Jurkat, Clone E6-1 (cell line): ENCODE measurements at regions not wholly inside any gene's neighbourhood (a gene's known extent, or its start where the extent isn't known, plus 50 kb on each side); places are given as distances from the start of the nearest gene placed in this dataset.

ENCODE experiments used
- DNase-seq: peaks from one replicate; pipeline ENCODE4 v3.0.0-alpha.2; 2011; ENCODE audit warnings: low read depth, low spot score
- H3K4me3 ChIP-seq: 2 replicates; pipeline ENCODE4 v1.5.1; 2011; ENCODE audit warnings: mild to moderate bottlenecking, low read length, control low read depth, moderate library complexity

DNA sequence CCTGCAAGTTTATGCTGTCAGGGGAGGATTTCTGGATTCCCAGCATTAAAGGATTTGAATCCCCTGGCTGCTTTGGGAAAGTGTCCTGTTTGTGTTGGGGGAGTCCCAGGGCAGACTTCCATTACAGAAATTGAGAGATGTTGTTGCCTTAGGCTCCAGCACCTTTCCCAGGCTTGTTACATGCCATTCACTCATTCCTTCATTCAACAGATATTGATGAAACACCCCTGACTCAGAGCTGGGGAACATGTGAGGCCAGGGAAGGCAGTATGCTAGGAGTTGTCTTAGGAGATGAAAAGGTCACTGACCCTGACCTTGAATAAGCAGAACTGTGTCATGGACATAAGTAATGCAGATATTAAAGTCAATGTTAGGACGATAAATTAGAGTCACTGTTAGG is 161.7 kb downstream of the NTMT2 start:
- no peak overlapping the region for H3K4me3 ChIP-seq
- no peak for DNase-seq

DNA sequence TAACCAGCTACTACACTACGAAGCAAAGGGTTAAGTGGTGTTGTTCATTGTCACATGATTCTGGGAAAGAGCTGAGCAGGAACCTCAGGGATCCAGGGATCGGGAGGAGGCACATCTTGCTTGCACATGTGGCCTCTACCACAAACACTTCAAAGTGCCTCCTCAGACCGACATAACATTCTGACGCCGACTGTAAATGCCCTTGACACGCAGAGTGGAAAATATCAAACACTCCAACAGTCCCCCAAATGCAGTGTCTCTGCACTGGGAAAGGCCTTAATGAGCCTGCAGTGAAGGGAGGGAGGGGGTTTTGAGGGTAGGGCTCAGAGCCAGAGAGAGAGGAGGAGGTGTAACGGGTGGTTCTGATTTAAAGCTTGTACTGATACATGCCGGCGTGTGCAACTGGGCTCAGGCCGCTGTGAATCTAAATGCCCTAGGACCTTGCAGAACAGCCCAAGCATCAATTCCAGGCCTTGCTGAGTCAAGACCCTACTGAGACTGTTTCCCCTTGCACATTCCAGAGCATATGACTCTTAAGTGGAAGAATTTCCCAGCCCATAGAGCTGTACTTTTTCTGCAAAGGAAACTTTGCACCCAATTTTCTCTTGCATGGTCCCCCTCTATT is 163.7 kb downstream of the NTMT2 start:
- DNase-seq: no peak
- no peak overlapping the region for H3K4me3 ChIP-seq

DNA sequence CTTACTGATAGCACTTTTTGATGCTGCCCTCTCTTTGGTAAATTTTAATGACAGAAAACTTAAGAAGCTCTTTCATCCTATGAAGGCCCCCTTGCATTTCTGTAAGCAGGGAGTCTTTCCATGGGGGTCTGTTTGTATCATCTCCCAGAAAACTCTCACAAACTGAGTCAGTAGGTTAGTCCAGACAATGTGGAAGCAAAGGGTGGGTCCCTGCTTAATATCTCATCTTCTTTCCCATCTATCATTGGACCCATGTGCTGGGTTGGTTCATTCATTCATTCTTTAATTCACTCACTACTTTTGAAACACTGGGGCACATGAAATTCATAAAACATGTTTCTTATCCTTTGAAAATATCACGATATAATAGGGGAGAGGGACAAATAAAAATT is 164.3 kb downstream of the NTMT2 start:
- no peak for DNase-seq

DNA sequence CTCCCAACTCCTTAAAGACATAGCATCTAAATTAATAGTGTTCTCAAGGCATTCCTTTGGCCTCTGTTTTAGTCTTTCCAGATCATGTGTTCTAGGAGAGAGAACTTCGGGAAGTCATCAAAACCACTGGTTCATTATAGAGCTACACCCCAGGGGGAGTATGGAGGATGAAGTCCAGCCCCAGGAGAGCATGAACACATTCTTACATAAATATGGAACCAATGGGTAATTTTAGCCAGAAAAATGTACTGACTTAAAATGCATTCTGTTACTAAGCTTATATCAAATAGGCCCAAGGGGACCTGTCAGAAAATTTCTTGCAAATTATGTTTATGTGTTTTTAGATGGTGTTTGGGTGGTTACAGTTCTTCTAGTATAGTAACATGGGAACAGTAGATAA is 165.2 kb downstream of the NTMT2 start:
- DNase-seq: no peak
- no peak overlapping the region for H3K4me3 ChIP-seq

More for the DNA sequence above, 164.3 kb downstream of the NTMT2 start:
- no peak overlapping the region for H3K4me3 ChIP-seq

DNA sequence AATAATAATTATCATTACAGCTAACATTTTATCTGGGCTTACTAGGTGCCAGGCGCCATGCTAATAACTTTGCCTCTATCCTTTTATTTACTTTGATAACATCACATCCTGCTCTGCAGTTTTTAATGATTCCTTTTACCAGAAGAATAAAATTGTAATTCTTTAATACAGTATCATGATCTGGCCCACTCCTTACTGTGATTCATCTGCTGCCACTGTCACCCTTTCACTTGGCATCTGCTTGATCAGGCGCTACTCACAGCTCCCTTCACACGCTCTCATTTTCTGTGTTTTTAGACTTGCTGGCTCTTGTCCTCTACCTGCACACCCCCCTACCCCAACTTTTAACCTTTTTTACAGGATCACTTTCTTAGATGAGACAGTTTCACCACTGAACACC is 167.5 kb downstream of the NTMT2 start:
- no peak for DNase-seq
- no peak overlapping the region for H3K4me3 ChIP-seq

DNA sequence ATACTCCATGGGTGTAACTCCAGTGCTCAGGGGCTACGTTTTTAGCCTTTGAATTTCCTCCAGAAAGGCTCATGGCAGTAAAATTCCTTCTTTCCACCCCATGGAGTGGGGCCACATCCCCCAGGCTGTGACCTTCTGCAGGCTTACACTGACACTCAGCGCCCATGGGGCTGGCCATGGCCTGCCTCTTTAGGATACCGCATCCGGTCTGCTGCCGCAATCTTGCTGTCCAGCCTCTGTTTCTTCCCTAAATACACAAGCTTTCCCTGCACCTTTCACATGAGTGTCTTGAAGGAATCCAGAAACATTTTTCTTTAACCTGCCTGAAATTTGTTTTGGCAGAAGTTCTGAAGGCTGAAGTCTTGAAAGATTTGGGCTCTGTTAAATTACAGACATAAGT is 170.5 kb downstream of the NTMT2 start:
- no peak overlapping the region for H3K4me3 ChIP-seq
- no peak for DNase-seq

DNA sequence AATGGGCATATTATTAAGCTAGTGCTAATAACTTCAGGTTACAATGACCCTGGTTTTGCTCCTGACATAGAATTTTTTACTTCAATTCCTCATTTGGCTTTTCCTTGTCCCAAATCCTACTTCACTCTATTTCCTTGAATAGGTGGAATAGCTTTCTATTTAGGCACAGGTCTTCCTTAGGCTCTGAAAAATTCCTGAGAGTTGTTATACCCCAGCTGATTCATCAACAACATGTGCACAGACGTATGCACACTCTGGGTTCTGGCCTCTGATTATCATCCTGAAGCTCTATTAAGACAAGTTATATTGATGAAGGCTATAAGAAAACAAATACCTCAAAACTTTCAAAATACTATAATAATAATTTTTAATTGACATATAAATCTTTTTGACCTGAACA is 172.4 kb downstream of the NTMT2 start:
- DNase-seq: no peak
- H3K4me3 ChIP-seq: no peak overlapping the region

DNA sequence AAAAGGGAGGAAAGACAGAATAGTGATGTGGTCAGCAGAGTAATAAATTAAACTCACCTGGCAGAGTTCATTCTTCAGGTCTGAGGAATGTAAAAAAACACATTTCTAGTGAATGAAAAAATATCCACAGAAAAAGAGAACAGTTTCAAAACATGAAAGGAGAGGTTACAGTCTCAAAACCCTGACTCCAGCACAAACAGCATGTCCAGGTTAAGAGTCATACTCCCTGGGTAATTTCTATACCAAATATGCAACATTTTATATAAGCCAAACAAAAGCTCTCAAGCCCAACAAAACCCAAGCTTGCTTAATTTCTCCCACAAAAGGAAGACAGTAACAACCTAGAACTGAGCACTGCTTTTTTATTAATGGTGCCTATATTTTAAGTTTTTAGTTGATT is 173.0 kb downstream of the NTMT2 start:
- no peak overlapping the region for H3K4me3 ChIP-seq

DNA sequence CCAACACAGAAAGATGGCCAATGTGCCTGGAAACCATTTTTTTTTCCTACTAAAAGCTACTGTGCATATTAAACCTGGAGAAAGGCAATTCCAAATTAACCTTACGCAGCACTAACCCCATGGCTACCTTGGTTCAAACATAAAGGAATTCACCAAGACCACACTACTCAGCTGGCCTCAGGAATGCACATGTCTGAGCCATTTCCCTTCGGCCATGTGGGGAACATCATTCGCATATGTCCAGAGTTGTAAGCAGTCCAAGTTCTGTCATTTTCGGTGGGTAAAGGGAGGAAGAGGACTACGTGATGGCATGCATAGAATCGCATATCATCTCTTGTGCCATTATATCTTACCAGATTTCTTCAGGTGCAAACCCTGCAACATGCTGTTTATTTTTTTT is 175.4 kb downstream of the NTMT2 start:
- DNase-seq: no peak

More for the DNA sequence above, 173.0 kb downstream of the NTMT2 start:
- DNase-seq: no peak

DNA sequence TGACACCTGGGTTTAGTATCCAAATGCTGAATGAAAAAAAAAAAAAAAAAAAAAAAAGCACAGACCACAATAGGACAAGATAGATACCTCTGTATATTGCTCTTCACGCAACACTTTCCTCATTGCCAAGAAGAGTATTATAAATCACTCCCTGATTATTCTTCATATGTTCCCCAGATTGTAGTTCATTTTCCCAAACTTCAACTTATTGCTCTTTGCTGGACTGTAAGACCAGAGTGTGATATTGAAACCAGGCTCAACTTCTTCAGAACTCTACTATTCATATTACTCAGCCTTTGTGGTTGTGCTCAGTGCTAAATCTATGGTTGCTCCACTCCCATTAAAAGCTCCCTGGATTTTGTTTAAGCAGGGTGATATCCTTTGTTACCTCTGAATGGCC is 180.4 kb downstream of the NTMT2 start:
- H3K4me3 ChIP-seq: no peak overlapping the region
- no peak for DNase-seq

More for the DNA sequence above, 175.4 kb downstream of the NTMT2 start:
- no peak overlapping the region for H3K4me3 ChIP-seq

DNA sequence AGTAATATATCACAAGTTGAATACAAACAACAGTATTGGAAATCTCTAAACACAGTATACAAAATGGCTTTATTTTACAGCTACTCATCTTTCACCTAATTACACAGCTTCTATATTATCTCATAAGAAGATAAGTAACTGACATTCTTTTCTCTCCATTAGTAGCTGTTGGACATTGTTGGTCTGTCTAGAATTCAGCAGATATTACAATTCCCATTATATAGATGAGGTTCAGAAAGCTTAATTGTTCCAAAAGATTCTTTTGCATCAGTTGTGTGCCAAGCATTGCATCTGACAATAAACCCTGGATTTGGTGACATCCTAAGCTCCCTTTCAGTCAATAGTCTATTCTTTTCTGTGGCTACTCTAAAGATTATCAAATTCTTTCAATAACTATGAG is 187.0 kb downstream of the NTMT2 start:
- no peak for DNase-seq
- no peak overlapping the region for H3K4me3 ChIP-seq

DNA sequence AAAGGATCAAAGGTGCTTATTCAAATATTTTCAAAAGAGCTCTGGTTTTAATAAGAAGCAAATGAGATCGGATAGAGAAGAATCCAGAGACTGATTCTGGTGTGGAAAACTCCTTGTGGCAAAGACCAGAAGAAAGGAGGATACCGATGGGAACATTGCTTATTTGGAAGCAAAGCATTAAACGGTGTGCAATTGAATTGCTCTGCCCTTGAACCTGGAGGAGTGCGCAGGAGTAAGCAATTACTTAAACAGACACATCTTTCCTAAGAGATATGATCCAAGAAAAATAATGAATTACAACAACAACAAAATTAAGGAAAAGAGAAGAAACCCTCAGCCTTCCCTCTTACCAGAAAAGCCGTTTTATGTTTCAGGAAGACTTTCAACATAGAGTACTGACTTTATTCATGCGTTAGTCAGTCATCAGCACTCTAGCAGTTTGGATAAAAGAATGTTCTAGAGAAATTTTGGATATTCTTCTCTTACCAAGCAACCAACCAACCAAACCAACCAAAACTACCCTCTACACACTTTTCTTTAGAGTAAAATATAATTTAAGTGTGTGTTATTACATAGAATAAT is 191.7 kb downstream of the NTMT2 start:
- no peak overlapping the region for H3K4me3 ChIP-seq
- no peak for DNase-seq

DNA sequence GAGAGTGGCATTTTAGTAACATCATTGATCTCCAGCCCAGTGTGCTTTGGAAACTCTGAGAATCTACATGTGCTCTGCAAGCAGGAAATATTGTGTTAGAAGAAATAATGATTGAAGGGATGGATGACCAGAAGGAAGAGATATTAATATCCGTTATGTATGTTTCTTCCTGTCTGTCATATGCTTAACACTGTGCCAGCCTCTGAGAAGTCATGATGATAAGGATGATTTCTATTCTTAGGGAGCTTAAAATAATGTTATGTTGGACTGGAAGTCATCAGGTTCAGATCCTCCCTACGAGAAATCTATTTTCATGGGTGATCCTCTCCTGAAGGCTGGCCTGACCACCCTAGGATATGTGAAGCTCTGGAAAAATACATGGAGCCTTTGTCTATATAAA is 192.4 kb upstream of the GORAB start:
- no peak for DNase-seq
- no peak overlapping the region for H3K4me3 ChIP-seq

DNA sequence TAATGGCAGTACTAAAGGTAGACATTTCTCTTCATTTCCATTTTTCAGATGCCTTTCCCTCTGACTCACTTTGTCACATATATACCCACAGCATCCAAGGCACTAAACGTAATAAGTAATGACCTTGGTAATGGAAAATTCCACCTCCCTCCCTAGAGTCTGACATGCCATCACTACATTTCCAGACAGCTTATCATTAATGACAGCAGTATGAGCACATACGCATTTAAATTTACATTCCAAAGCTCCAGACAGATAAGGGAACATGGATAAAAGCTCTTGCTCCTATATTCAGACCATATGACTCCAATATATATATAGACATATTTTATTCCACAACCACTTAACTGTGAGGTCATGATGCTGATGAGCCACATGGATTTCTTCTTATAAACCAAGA is 191.7 kb upstream of the GORAB start:
- H3K4me3 ChIP-seq: no peak overlapping the region
- no peak for DNase-seq

DNA sequence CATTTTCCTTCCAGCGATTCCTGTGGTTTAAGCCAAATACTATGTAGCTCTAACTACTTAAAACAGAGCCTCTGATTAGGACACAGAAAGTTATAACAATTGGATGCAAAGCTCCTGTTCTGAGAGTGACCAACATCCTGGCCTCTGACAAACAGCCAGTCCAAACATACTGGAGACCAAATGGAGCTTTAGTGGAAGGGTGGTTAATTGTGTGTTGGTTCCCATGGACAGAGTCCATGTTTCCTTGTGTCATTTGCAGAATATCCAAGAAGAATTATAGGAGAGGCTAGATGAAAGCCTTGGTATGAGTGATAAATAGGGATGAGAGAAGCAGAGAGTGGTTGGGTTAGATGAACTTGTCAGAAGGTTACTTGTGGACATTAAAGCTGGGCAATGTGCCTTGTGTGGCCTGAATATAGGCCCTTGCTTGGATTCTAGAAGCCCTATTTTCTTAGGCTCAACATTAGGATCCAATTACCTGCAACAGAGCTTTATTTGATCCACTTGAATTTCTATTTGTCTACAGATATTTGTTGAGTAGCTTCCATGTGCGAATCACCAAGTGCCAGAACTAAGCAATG is 180.5 kb upstream of the GORAB start:
- DNase-seq: no peak
- H3K4me3 ChIP-seq: no peak overlapping the region

DNA sequence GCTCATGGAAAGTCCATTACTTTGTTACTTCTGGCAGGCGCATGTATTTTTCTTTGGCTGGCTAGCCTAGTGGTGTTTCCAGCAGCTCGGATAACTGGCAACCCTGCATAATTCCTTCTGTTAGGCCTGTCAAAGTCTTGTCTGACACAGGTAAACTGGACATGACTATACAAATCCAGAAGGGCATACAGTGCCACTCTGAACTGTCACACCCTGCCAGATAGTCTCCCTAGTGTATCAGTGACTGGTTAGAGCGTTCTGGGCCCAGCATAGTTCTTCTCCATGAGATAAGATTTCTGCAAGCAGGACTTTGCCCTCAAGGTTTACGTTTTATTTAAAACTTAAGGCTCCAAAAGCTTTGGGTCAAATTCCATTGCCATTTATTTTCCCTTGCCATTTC is 177.7 kb upstream of the GORAB start:
- H3K4me3 ChIP-seq: no peak overlapping the region
- no peak for DNase-seq

DNA sequence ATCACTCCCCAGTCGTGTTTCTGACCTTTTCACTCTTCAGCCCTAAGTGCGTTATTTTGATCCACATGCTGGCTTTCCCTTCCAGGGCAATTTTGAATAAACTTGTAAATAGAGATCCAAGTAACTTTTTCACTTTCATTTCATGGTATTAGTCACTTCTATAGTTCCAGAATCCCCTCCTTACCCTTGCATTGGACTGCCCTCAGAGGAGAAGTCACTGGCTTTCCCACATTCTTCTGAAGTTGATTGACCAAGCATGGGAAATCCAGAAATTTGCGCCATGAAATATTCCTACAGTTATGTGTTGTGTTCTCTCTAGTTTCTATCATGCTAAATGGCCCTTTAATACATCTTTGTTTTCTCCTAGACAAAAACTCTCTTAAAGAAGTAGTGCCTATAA is 177.3 kb upstream of the GORAB start:
- no peak for DNase-seq
- no peak overlapping the region for H3K4me3 ChIP-seq

DNA sequence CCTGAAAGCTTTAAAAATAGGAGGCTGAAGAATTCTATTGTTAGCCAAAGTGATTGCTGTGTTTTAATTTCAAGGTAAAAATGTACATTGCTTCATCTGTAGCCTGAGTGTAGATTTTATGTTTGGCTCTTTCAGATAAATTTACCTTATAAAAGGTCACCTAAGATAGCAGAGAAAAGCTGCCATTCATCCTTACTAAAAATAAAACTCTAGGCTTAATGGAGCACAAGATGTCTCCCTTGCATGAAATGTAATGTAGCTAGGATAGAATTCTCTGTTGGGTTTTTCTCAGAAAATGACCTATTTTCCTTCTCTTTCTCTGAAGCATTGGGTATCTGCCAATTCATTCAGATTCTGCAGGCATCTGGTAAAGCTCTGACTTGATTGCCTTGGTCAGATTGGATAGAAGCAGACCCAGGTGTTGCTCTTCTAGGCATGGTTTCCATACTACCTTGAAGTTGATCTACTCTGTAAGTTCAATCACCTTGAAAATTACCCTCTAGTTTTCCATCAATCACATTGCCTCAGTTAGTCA is 176.6 kb upstream of the GORAB start:
- no peak overlapping the region for H3K4me3 ChIP-seq
- DNase-seq: no peak

DNA sequence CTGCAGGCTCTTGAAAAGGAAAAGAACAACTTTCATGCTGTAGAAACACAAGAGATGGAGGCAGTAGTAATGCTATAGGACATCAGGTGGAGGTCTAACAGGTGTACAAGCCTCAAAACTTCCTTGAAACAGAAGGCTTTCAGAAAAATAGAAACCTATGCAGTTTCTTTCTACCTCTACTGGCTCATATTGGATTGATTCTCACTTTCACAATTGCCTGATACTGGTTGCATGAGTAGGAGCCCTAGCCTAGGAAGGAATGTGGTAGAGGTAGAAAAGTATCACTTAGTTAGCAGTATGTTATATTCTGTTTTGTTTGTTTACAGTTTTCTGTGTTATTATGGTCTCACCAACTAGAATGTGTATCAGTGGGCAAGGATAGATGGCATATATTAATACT is 175.4 kb upstream of the GORAB start:
- no peak for DNase-seq
- H3K4me3 ChIP-seq: no peak overlapping the region

DNA sequence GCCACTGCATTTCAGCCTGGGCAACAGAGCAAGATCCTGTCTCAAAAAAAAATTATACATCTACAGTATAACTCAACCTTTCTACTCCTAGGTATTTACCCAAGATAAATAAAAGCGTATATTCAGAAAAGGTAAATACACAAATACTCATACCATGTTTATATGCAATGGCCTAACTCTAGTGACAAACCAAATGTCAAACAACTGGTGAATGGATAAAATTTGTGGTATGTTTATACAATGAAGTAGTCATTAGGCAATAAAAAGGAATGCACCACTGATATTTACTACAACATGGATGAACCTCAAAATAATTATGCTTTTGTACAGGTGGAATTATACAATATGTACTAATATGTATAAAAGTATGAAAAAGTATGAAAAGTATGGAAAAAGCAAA is 174.2 kb upstream of the GORAB start:
- H3K4me3 ChIP-seq: no peak overlapping the region
- no peak for DNase-seq

DNA sequence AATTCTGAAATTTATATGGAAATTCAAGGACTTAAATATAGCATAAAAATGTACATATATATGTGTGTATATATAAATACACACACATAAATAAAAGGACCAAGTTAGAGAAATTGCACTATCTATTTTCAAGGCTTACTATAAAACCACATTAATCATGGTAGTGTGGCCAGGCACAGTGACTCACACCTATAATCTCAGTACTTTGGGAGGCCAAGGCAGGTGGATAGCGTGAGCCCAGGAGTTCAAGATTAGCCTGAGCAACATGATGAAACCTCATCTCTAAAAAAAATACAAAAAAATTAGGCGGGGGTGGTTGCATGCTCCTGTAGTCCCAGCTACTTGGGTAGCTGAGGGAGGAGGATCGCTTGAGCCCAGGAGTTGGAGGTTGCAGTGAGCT is 171.4 kb upstream of the GORAB start:
- DNase-seq: no peak
- no peak overlapping the region for H3K4me3 ChIP-seq
